SK-N-SH (cell line): ENCODE measurements at regions not wholly inside any gene's neighbourhood (a gene's known extent, or its start where the extent isn't known, plus 50 kb on each side); places are given as distances from the start of the nearest gene placed in this dataset.

Experiments
- CTCF ChIA-PET: fragments of 300-600, 350-600 bp; formaldehyde crosslinking; extraction: SDS; loops from one replicate; lab custom pipeline; 2021; lab: Yijun Ruan, JAX
- POLR2A ChIA-PET: fragments of 350-600 bp; sonication (Branson Sonifier 250); formaldehyde crosslinking; extraction: SDS; loops from one replicate; lab custom pipeline; 2020; ENCODE audit warnings: antibody characterized with exemption, inconsistent platforms; lab: Yijun Ruan, JAX
- DNase-seq: peaks from one replicate; pipeline ENCODE4 v3.0.0; 2012
- H2AFZ ChIP-seq: fragments of 200-600 bp; sonication (generic); 2 replicates; pipeline ENCODE4 v1.8.1; 2016; ENCODE audit warnings: antibody characterized with exemption, mild to moderate bottlenecking, low read depth
- H3F3A ChIP-seq: fragments of 200-600 bp; sonication (generic); replicated peaks from 2 replicates; pipeline ENCODE3; 2016; ENCODE audit warnings: antibody characterized with exemption, mild to moderate bottlenecking; ENCODE audit not compliant: insufficient read depth
- H3K27ac ChIP-seq, 2 experiments: fragments of 200-500 bp in 1 of 2; fragments of 200-600 bp in 1 of 2; sonication (Bioruptor generic) in 1 of 2; sonication (generic), shearing (Covaris generic) in 1 of 2; 2 replicates each; pipeline versions ENCODE4 v1.5.1 to v1.6.1; 2014 to 2016; ENCODE audit warnings: low read depth in 2 of 2, inconsistent platforms in 1 of 2, low read length in 1 of 2, mild to moderate bottlenecking in 1 of 2, mixed read lengths in 1 of 2
- H3K27me3 ChIP-seq: fragments of 200-600 bp; sonication (generic), shearing (Covaris generic); 2 replicates; pipeline ENCODE4 v1.6.1; 2016; ENCODE audit warnings: mixed run types; ENCODE audit not compliant: insufficient read depth
- H3K36me3 ChIP-seq, 2 experiments: fragments of 200-500 bp in 1 of 2; fragments of 200-600 bp in 1 of 2; sonication (Bioruptor generic) in 1 of 2; sonication (generic) in 1 of 2; replicated peaks in 1 of 2; 2 replicates each; pipeline versions ENCODE3 to v1.5.1; 2014 to 2016; ENCODE audit warnings: low read length in 1 of 2, mild to moderate bottlenecking in 1 of 2; ENCODE audit not compliant: insufficient read depth in 2 of 2, control insufficient read depth in 1 of 2
- H3K4me1 ChIP-seq, 2 experiments: fragments of 200-500 bp in 1 of 2; fragments of 200-600 bp in 1 of 2; sonication (Bioruptor generic) in 1 of 2; sonication (generic), shearing (Covaris generic) in 1 of 2; 2 replicates each; pipeline versions ENCODE4 v1.5.1 to v1.6.1; 2014 to 2016; ENCODE audit warnings: low read depth in 1 of 2, low read length in 1 of 2, mixed run types in 1 of 2; ENCODE audit not compliant: insufficient read depth in 2 of 2, control insufficient read depth in 1 of 2
- H3K4me2 ChIP-seq: fragments of 200-600 bp; sonication (generic), shearing (Covaris generic); 2 replicates; pipeline ENCODE4 v1.6.1; 2017; ENCODE audit warnings: mixed run types
- H3K4me3 ChIP-seq, 2 experiments: fragments of 200-500 bp in 1 of 2; fragments of 200-600 bp in 1 of 2; sonication (Bioruptor generic) in 1 of 2; sonication (generic), shearing (Covaris generic) in 1 of 2; 2 replicates each; pipeline versions ENCODE4 v1.5.1 to v1.8.1; 2014 to 2016; ENCODE audit warnings: low read depth in 2 of 2, inconsistent platforms in 1 of 2, low read length in 1 of 2, mild to moderate bottlenecking in 1 of 2, mixed read lengths in 1 of 2, moderate library complexity in 1 of 2
- H3K79me2 ChIP-seq: fragments of 200-600 bp; sonication (generic); 2 replicates; pipeline ENCODE4 v1.8.1; 2017; ENCODE audit warnings: mild to moderate bottlenecking; ENCODE audit not compliant: insufficient read depth
- H3K9ac ChIP-seq: fragments of 200-600 bp; sonication (generic); 2 replicates; pipeline ENCODE4 v1.6.1; 2017; ENCODE audit warnings: mixed run types
- H3K9me2 ChIP-seq: fragments of 200-600 bp; sonication (generic); 2 replicates; pipeline ENCODE4 v1.6.1; 2017; ENCODE audit warnings: mixed run types
- H3K9me3 ChIP-seq: fragments of 200-600 bp; sonication (generic); 2 replicates; pipeline ENCODE4 v1.6.1; 2017; ENCODE audit warnings: mixed run types, mild to moderate bottlenecking, moderate library complexity
- H4K20me1 ChIP-seq: fragments of 200-600 bp; sonication (generic); 2 replicates; pipeline ENCODE4 v1.6.1; 2017; ENCODE audit warnings: mild to moderate bottlenecking, mixed run types; ENCODE audit not compliant: insufficient read depth
- CHD2 ChIP-seq: fragments of 150-350 bp; IDR thresholded peaks from 2 replicates; pipeline ENCODE4 v1.6.1; 2018; ENCODE audit warnings: low read length; ENCODE audit not compliant: partially characterized antibody
- EP300 ChIP-seq, 2 experiments: IDR thresholded peaks; 2 replicates each; pipeline versions ENCODE4 v1.4.0 to v1.6.1; 2012; ENCODE audit warnings: borderline replicate concordance in 1 of 2, low read depth in 1 of 2, low read length in 1 of 2
- EZH2phosphoT487 ChIP-seq: fragments of 200-600 bp; sonication (generic); IDR thresholded peaks from 2 replicates; pipeline ENCODE4 v1.6.1; 2017; ENCODE audit warnings: low read depth, mixed run types, mild to moderate bottlenecking, antibody characterized with exemption, moderate library complexity, borderline replicate concordance
- GATA2 ChIP-seq: sonication (generic); formaldehyde crosslinking; IDR thresholded peaks from 2 replicates; pipeline ENCODE4 v1.5.0; 2020; ENCODE audit warnings: mild to moderate bottlenecking, missing genetic modification reagents
- MXI1 ChIP-seq: IDR thresholded peaks from 2 replicates; pipeline ENCODE4 v1.6.1; 2012; ENCODE audit warnings: mild to moderate bottlenecking, low read depth, low read length, improper control_type of control experiment
- NRF1 ChIP-seq: IDR thresholded peaks from 2 replicates; pipeline ENCODE4 v1.6.1; 2012; ENCODE audit warnings: low read depth, mild to moderate bottlenecking, low read length
- RAD21 ChIP-seq: IDR thresholded peaks from 2 replicates; pipeline ENCODE4 v1.6.1; 2012; ENCODE audit warnings: mild to moderate bottlenecking, low read length
- RCOR1 ChIP-seq: fragments of 150-350 bp; IDR thresholded peaks from 2 replicates; pipeline ENCODE4 v1.6.1; 2017; ENCODE audit warnings: antibody characterized with exemption, low read length
- WGBS: methylation state at CpG from one replicate; pipeline ENCODE4 v1.1.6; 2017; ENCODE audit warnings: low lambda C conversion rate; 5-methylcytosine and 5-hydroxymethylcytosine counted together
- TF ChIP-seq, protein P1 (sequence below): IDR thresholded peaks from 2 replicates; pipeline ENCODE4 v1.6.1; 2012; ENCODE audit warnings: mild to moderate bottlenecking, low read depth, low read length, moderate library complexity
- TF ChIP-seq, protein P2 (sequence below): fragments of 150-350 bp; IDR thresholded peaks from 2 replicates; pipeline ENCODE4 v1.6.1; 2016; ENCODE audit warnings: mild to moderate bottlenecking, low read depth, low read length

DNA sequence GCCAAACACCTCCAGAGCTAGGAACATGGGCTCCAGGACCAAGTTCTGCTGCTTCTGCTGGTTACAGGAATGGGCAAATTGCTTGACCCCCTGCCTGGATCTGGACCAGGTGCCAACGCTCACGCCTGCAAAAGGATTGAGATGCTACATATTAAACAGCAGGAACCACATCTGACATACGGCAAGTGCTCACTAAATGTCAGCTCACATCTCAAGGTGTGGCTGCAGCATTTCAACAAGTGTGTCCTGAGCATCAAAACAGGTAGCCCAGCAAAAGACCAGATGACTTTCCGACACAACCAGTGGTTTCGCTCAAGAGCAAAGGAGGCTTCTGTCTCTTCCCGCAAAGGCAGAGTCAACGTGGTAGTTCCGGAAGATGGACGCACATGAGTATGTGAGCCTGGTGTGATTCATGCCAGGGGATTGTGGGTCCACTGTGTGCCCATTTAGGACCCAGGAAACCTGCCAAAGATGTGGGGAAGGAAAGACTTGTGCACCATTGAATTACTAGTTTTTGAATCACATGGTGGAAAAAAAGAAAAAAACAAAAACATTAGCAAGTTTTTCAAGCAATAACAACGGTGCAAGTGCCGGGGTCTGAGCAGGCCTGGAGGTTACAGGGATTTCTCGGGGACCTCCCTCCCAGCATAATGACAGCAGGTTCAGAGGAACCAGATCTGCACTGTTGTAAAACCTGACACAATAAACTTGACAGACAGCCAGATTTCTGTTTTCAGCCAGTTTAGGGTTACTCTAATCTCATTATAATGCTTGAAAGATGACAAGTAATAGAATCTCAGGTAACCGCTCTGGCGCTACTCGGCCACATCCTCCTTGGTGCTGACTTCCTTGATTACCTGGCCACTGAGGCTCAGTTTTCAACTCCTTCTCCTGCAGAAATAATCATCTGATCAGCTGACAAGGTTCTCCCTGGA is 77.9 kb downstream of the SOX1 start:
- H3K79me2 ChIP-seq, result no peaks in the 10 kb centered on the region
- no peak overlapping the region for H3K27ac ChIP-seq
- no peaks in the 10 kb centered on the region for H3K4me1 ChIP-seq
- no peak overlapping the region for H3K4me3 ChIP-seq
- H3K36me3 ChIP-seq, result no peaks in the 10 kb centered on the region
- H3K9me2 ChIP-seq, result no peaks in the 10 kb centered on the region
- DNase-seq, result no peak
- no peak overlapping the region for H3K9ac ChIP-seq
- H4K20me1 ChIP-seq, result no peaks in the 10 kb centered on the region
- TF ChIP-seq RCOR1, result no peak
- TF ChIP-seq NRF1, result no peak
- TF ChIP-seq, protein P1, sequence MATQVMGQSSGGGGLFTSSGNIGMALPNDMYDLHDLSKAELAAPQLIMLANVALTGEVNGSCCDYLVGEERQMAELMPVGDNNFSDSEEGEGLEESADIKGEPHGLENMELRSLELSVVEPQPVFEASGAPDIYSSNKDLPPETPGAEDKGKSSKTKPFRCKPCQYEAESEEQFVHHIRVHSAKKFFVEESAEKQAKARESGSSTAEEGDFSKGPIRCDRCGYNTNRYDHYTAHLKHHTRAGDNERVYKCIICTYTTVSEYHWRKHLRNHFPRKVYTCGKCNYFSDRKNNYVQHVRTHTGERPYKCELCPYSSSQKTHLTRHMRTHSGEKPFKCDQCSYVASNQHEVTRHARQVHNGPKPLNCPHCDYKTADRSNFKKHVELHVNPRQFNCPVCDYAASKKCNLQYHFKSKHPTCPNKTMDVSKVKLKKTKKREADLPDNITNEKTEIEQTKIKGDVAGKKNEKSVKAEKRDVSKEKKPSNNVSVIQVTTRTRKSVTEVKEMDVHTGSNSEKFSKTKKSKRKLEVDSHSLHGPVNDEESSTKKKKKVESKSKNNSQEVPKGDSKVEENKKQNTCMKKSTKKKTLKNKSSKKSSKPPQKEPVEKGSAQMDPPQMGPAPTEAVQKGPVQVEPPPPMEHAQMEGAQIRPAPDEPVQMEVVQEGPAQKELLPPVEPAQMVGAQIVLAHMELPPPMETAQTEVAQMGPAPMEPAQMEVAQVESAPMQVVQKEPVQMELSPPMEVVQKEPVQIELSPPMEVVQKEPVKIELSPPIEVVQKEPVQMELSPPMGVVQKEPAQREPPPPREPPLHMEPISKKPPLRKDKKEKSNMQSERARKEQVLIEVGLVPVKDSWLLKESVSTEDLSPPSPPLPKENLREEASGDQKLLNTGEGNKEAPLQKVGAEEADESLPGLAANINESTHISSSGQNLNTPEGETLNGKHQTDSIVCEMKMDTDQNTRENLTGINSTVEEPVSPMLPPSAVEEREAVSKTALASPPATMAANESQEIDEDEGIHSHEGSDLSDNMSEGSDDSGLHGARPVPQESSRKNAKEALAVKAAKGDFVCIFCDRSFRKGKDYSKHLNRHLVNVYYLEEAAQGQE, result no peak
- TF ChIP-seq GATA2 (CRISPR knock-in tag), result no peak
- no peak for TF ChIP-seq EP300 (IDR thresholded peaks at IDR 0.05; ENCODE audit: borderline replicate concordance in 1 of 2, low read depth in 1 of 2, low read length in 1 of 2)
- TF ChIP-seq, protein P2, sequence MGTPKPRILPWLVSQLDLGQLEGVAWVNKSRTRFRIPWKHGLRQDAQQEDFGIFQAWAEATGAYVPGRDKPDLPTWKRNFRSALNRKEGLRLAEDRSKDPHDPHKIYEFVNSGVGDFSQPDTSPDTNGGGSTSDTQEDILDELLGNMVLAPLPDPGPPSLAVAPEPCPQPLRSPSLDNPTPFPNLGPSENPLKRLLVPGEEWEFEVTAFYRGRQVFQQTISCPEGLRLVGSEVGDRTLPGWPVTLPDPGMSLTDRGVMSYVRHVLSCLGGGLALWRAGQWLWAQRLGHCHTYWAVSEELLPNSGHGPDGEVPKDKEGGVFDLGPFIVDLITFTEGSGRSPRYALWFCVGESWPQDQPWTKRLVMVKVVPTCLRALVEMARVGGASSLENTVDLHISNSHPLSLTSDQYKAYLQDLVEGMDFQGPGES, result no peak
- no peak for TF ChIP-seq CHD2
- no peak for TF ChIP-seq EZH2phosphoT487
- TF ChIP-seq RAD21, result no peak
- no peak for TF ChIP-seq MXI1
- ChIA-PET POLR2A (no interaction called here), CTCF (no interaction called here)
- H3K27me3 ChIP-seq, result no peaks in the 10 kb centered on the region; the same call in 1 of the 2 replicates
- H3F3A ChIP-seq, result no peaks in the 10 kb centered on the region
- WGBS, result 11% methylated on average over 15 of the region's 15 CpGs
- 0 out of 2 replicates have a peak overlapping the region, but pooled peaks have one; percentile 7 for H3K4me2 ChIP-seq
- H3K9me3 ChIP-seq, result no peaks in the 10 kb centered on the region
- H2AFZ ChIP-seq, result no peak overlapping the region
